ENCODE measurements at regions not wholly inside any gene's neighbourhood (a gene's known extent, or its start where the extent isn't known, plus 50 kb on each side); places are given as distances from the start of the nearest gene placed in this dataset.

- TF ChIP-seq, protein P1, sequence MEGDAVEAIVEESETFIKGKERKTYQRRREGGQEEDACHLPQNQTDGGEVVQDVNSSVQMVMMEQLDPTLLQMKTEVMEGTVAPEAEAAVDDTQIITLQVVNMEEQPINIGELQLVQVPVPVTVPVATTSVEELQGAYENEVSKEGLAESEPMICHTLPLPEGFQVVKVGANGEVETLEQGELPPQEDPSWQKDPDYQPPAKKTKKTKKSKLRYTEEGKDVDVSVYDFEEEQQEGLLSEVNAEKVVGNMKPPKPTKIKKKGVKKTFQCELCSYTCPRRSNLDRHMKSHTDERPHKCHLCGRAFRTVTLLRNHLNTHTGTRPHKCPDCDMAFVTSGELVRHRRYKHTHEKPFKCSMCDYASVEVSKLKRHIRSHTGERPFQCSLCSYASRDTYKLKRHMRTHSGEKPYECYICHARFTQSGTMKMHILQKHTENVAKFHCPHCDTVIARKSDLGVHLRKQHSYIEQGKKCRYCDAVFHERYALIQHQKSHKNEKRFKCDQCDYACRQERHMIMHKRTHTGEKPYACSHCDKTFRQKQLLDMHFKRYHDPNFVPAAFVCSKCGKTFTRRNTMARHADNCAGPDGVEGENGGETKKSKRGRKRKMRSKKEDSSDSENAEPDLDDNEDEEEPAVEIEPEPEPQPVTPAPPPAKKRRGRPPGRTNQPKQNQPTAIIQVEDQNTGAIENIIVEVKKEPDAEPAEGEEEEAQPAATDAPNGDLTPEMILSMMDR (IDR thresholded peaks at IDR 0.05) = no peak
- no peak for TF ChIP-seq EZH2 (IDR thresholded peaks at IDR 0.05; ENCODE audit: borderline replicate concordance, insufficient read depth, low read depth, low read length, poor library complexity, severe bottlenecking)
These were observed 108.4 kb upstream of the ELAVL2 start for GRCh38 chr9:23934291-23934906.
